DMS53 treated with DMSO at 0.1 percent for 48 hours (cell line): ENCODE measurements at regions not wholly inside any gene's neighbourhood (a gene's known extent, or its start where the extent isn't known, plus 50 kb on each side); places are given as distances from the start of the nearest gene placed in this dataset.
"Not testable (repeated sequence)": the region's sequence is repeated elsewhere in the genome, so short reads cannot be mapped to it uniquely, and the experiment has no call there.

ENCODE experiments used
- DNase-seq: peaks from one replicate; lab custom pipeline; 2025; ENCODE audit not compliant: unreplicated experiment; lab: John Stamatoyannopoulos, UW

- no peak for DNase-seq
Observed at GRCh38 chr5:101783241-101784013, 512.7 kb downstream of the SLCO4C1 start.

GRCh38 chr5:101782352-101783103, 513.6 kb downstream of the SLCO4C1 start:
- peak; percentile 41 for DNase-seq

- no peak for DNase-seq
Observed at GRCh38 chr5:101751105-101751504, 545.0 kb downstream of the SLCO4C1 start.

DNA sequence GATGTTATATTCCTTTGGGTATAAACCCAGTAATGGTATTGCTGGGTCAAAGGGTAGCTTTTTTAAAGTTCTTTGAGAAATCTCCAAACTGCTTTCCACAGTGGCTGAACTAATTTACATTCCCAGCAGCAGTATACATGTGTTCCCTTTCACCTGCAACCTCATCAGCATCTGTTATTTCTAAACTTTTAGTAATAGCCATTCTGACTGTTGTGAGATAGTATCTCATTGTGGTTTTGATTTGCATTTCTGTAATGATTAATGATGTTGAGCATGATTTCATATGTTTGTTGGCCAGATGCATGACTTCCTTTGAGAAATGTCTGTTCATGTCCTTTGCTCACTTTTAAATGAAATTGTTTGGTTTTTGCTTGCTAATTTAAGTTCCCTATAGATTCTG, 553.1 kb downstream of the SLCO4C1 start:
- not testable (repeated sequence) for DNase-seq

- DNase-seq: peak; percentile 50
Observed at GRCh38 chr5:101728933-101729332, 567.2 kb downstream of the SLCO4C1 start.

DNA sequence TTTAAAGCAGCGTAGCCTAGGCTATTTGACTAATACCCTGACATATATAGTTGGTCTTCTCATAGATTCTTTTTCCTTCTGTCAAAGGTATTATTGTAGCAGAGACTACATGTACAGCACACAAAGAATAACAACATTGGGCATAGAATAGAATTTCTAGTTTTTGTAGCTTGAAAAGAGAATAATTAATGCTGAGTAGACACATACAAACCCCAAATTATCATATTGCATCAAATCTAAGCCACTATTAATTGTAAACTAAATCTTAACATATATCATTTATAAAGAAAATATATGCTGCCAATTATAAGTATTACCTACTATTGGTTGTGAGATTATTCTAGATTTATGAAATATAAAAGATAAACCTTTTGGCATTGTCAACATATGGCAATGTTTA, 574.5 kb downstream of the SLCO4C1 start:
- DNase-seq: no peak

DNA sequence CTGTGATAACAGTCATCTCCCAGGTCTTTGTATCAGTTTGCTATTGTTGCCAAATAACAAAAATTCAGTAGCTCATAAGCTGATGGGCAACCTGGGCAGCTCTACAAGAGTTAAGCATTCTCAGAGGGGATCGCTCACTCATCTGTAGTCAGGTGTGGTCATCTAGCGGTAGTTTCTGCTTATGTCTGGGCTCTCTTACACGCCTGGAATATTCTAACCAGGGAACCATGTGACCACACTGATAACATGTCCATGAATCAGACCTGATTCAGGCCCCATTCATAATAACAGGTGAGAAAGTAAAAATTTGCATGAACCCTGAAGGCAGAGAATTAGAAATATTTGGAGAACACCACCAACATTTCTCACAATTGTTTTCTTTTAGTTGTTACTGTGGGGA, 576.1 kb downstream of the SLCO4C1 start:
- DNase-seq: no peak

DNA sequence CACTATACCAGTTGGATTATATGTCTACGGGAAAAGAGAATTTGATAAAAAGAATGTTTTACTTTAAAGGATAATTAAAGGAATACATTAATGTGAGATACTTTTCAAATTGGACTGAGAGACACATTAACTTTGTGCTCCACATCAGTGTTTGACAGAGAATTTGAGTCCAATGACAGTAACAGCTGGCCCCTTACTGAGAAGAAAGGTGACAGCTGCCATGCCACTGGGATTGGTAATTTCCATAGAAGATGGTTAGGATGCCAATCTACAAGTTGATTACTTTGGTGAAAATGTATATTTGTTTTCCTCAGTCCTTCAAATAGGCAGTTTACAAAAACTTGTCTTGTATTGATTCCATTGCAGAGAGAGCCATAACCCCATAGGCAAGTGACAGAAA, 578.4 kb downstream of the SLCO4C1 start:
- no peak for DNase-seq

DNA sequence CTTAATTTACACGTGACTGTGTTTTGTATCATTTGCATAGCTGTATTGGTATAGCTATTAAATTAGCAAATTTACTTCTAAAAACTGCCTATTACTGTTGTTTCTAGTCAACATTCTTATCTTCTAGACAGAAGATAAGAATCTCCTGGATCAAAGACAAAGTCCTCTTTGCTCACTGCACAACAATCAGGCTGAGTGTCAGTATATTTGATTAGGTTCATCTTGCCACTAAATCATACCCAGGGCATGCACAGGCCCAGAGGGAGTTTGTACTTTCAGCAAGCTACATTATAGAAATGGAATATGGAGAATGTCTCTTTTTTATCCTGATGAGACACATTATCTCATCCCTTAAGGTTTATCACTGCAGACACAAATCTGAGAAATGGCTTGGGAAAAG, 579.1 kb downstream of the SLCO4C1 start:
- DNase-seq: no peak

- not testable (repeated sequence) for DNase-seq
Observed at GRCh38 chr5:101715790-101716189, 580.3 kb downstream of the SLCO4C1 start.

GRCh38 chr5:101689306-101689705, 606.8 kb downstream of the SLCO4C1 start:
- DNase-seq: no peak

- DNase-seq: no peak
Observed at GRCh38 chr5:101688156-101688555, 607.9 kb downstream of the SLCO4C1 start.

DNA sequence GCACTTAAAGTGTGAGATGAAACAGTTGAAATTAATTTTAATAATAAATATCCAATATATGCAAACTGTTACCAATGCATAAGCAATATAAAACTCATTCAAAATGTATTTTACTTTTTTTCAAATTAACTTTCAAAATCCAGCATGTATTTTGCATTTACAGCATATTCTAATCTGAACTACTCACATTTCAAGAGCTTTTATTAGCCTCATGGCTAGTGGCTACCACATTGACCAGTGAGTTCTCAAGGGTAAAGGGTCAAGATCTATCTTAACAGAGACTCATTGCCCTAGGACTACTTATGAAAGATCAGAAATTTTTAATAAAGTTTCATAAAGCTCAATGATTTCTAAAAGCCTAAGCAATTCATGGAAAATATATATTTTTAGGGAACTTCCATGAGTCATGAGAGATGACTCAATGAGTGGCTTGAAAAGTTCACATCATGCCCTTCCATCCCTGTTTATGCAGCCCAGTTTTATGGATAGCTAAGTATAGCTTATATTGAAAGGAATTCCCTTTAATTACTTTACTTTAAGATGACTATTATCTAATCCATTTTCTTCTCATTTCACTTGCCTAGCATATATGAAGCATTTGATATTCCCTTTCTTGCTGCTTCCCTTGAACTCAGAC, 608.6 kb downstream of the SLCO4C1 start:
- no peak for DNase-seq

- no peak for DNase-seq
Observed at GRCh38 chr5:101686536-101687157, 609.4 kb downstream of the SLCO4C1 start.

DNA sequence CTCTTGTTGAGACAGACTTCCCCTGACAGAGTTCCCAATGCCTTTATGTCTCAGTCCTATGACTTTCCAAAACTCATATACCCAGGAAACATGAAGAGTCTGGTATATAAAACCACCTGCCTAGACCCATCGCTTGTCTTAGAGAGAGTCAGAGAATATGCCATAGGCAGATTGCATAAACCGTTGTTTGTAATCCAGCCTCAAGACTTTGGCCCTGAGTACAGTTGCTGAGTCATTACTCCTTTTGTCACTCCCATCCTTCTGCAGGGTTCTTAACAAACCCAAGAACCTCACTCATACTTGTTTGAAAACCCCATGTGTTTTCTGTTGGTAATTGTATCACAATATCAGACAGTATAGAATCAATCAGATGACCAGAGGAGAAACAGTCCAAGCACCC, 616.3 kb downstream of the SLCO4C1 start:
- no peak for DNase-seq

DNA sequence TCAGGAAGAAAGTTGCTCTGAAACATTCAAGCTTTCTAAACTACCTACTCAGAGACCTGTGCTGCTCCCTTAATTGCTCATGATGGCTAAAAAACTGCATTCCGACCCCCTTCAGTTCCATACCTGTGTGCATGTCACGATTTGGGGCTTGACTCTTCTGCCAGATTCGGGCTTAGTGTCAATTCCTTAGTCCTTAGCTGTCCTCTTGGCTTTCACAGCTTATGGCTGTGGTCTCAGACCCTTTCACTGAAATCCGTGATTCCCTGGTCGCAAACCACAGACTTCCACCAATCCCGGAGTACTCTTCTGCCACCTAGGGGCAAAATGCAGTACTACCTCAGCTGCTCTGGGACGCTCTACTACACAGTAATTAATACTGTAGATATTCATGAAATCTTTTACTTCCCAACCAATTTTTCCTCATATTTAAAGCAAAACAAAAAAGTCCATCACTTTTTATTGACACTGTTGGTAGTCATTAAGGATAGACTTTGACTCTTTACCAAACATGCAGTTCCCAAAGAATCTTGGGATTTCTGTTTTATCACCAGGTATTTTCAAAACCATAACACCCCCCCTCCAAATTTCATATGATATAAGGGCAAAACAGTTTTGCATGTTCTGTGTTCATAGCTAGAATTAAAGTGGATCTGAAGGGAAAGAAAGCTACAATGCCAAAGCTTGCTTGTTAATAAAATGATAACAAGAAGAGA, 617.4 kb downstream of the SLCO4C1 start:
- peak; percentile 62 for DNase-seq

DNA sequence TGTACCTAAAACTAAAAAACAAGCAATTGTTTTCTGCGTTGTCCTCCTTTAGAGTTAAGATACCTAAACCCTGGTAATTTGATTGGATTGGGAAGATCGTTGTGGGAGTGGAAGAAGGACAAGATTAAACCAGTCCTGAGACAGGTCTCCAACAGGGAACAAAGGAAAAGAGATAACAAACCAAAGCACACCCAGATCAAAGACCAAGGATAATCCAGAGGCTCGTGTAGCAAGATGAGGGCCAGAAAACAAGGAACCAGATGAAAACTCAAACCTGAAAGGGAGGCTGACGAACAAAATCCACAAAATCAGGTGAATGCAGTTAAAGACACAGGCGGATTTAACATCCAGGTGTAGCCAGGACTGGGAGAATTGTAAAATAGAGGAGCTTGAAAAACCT, 618.1 kb downstream of the SLCO4C1 start:
- DNase-seq: no peak

DNA sequence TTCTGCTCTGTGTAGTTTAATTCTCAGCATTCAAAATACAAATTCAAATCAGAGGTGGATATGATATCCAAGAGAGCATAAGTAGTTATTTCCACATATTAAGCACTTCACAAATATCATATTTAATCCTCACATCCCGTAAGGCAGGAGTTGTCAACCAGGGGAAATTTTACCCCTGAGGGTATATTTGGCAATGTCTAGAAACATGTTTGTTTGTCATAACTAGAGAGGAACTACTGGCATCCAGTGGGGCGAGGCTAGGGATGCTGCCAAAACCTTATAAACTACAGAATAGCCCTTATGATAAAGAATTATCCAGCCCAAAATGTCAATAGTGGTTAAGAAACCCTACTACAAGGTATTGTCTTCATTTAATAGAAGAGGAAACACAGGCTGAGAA, 619.4 kb downstream of the SLCO4C1 start:
- DNase-seq: no peak

- DNase-seq: no peak
Observed at GRCh38 chr5:101675510-101676219, 620.4 kb downstream of the SLCO4C1 start.

DNA sequence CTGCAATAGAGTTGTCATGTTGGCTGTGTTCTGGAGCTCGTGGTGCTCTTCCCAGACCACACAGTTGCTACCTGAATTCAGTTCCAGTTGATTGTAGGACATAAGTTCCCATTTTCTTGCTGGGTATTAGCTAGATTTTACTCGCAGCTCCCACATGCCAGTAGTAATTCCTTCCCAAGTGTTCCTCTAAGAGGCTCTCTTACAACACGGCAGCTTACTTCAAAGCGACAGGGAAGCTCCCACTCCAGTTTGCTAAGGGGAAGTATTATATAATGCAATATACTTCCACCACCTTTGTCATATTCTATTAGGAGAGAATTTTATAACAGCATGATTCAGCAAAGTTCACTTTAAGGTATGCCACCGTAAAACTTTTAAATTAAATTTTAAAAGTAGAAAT, 623.0 kb downstream of the SLCO4C1 start:
- no peak for DNase-seq
